Muscle of leg (tissue), 3 donors: ENCODE measurements at regions not wholly inside any gene's neighbourhood (a gene's known extent, or its start where the extent isn't known, plus 50 kb on each side); places are given as distances from the start of the nearest gene placed in this dataset.

Experiments
- DNase-seq: peaks from one replicate; pipeline ENCODE4 v3.0.0; 2013
- H3K27ac ChIP-seq: one replicate; pipeline ENCODE4 v1.5.1; 2013; ENCODE audit warnings: mild to moderate bottlenecking, low read length, control low read depth
- H3K27me3 ChIP-seq: one replicate; pipeline ENCODE4 v1.6.1; 2013; ENCODE audit warnings: low read length; ENCODE audit not compliant: control insufficient read depth, insufficient read depth
- H3K36me3 ChIP-seq: one replicate; pipeline ENCODE4 v1.6.1; 2013; ENCODE audit warnings: low read length; ENCODE audit not compliant: control insufficient read depth, insufficient read depth
- H3K4me1 ChIP-seq: one replicate; pipeline ENCODE4 v1.6.1; 2013; ENCODE audit warnings: low read length; ENCODE audit not compliant: control insufficient read depth, insufficient read depth
- H3K4me3 ChIP-seq: one replicate; pipeline ENCODE4 v1.5.1; 2013; ENCODE audit warnings: low read length, control low read depth
- H3K9me3 ChIP-seq: replicated peaks from 2 replicates; pipeline ENCODE4 v1.6.1; 2013; ENCODE audit warnings: low read depth, low read length; ENCODE audit not compliant: control insufficient read depth
- WGBS: methylation state at CpG from one replicate; pipeline ENCODE4 v1.1.5; 2013; ENCODE audit warnings: missing lambda C conversion rate; ENCODE audit not compliant: insufficient coverage; 5-methylcytosine and 5-hydroxymethylcytosine counted together

DNA sequence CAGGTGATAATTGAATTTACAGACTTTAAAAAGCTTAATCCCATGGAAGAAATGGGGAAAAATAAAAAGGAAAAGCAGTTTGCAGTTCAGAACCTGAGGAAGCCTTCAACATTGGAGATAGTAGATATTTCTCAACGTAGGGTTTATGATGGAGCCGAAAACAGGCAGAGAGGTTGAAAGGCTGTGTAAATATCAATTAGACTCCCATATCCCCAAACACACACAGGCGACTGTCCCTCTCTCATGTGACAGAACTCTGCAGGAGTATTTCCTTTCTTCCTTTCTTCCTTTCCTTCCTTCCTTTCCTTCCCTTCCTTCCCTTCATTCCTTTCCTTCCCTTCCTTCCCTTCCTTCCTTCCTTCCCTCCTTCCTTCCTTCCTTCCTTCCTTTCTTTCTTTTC lies 406.5 kb downstream of the LPIN1 start:
- H3K4me3 ChIP-seq: no peak overlapping the region
- H3K4me1 ChIP-seq: peaks cover 4% of the 10 kb centered on the region
- WGBS: 77% methylated on average over 1 of the region's 3 CpGs
- H3K27me3 ChIP-seq: no peaks in the 10 kb centered on the region
- no peak for DNase-seq
- H3K9me3 ChIP-seq: no peaks in the 10 kb centered on the region
- H3K27ac ChIP-seq: no peak overlapping the region
- H3K36me3 ChIP-seq: no peaks in the 10 kb centered on the region

GRCh38 chr2:12155303-12156051 lies 409.0 kb downstream of the LPIN1 start:
- no peaks in the 10 kb centered on the region for H3K27me3 ChIP-seq
- H3K9me3 ChIP-seq: no peaks in the 10 kb centered on the region
- peak; percentile 93 for DNase-seq

GRCh38 chr2:12156349-12156748 lies 409.9 kb downstream of the LPIN1 start:
- Histone ChIP-seq H3K9me3 (no peaks in the 10 kb centered on the region), H3K36me3 (no peaks in the 10 kb centered on the region), H3K27me3 (no peaks in the 10 kb centered on the region), H3K4me3 (no peak overlapping the region), H3K4me1 (peaks cover 6% of the 10 kb centered on the region), H3K27ac (no peak overlapping the region)
- WGBS: no CpG with 5 or more reads among the region's 4 CpGs
- no peak for DNase-seq

More at GRCh38 chr2:12155303-12156051, 409.0 kb downstream of the LPIN1 start:
- Histone ChIP-seq H3K4me1 (peaks cover 4% of the 10 kb centered on the region), H3K4me3 (no peak overlapping the region), H3K27ac (peak overlapping the region; percentile 49), H3K36me3 (no peaks in the 10 kb centered on the region)
- WGBS: 28% methylated on average over 5 of the region's 6 CpGs

DNA sequence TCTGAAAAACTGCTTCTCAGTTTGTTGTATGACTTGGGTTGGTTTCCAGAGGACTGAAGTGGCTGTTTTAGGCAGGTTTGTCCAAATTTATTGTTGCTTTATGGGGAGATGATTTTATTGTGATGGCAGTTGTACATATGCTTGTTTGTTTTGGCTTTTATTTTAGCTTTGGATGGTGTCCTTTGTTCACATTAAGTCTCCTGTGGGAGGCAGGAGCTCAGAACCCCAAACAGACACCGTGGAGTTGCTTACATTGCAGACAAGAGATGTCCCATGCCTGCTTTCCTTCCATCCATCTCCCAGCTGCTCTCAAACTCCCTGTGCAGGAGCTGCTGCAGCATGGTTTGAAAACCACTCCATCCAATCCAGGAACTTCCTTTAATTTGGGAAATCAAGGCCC lies 414.7 kb downstream of the LPIN1 start:
- H3K4me3 ChIP-seq: no peak overlapping the region
- peak; percentile 82 for DNase-seq
- H3K4me1 ChIP-seq: peaks cover 9% of the 10 kb centered on the region
- no peaks in the 10 kb centered on the region for H3K27me3 ChIP-seq
- WGBS: 14% methylated on average over 1 of the region's 1 CpG
- H3K27ac ChIP-seq: no peak overlapping the region
- no peaks in the 10 kb centered on the region for H3K36me3 ChIP-seq
- H3K9me3 ChIP-seq: no peaks in the 10 kb centered on the region

DNA sequence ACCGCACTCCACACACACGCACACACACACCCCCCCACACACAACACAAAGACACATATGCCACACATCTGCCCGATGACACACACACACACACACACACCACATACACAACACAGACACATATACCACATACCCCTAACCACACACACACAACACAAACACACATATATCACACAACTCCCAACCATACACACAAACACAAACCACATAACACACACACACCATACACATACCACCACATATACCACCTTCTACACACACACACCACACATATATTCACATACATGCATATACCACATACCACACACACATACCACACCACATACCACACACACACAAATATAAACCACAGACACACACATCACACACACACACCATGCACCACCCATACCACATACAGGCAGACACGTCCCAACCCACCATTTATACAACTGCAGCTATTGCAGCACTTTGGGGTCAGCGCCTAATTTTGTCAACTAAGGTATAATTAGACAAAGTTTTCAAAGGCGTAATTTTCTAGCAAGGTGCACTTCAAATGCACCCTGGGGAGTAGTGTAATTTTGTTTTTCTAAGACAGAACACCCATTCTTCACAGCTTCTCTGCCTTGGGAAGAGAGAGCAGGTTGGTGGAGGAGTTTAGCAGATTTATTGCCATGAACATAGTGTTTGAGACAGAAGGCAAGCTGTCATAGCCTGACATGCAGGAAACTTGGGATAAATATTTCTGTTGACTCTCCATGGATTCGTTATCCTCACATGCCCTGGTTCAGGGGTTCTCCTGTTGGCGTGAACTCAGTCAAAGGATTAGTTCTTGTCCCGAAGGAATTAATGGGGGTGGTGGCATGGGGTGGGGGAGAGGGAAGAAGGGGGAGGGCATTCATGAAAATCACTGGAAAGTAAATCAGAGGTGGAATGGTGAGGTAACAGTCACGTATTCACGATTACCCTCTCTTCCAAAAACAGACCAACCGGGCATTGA lies 416.1 kb downstream of the LPIN1 start:
- H3K27me3 ChIP-seq: no peaks in the 10 kb centered on the region
- H3K27ac ChIP-seq: no peak overlapping the region
- H3K4me3 ChIP-seq: no peak overlapping the region
- peaks cover 11% of the 10 kb centered on the region for H3K4me1 ChIP-seq
- H3K9me3 ChIP-seq: no peaks in the 10 kb centered on the region
- DNase-seq: no peak
- WGBS: 89% methylated on average over 3 of the region's 12 CpGs
- no peaks in the 10 kb centered on the region for H3K36me3 ChIP-seq

DNA sequence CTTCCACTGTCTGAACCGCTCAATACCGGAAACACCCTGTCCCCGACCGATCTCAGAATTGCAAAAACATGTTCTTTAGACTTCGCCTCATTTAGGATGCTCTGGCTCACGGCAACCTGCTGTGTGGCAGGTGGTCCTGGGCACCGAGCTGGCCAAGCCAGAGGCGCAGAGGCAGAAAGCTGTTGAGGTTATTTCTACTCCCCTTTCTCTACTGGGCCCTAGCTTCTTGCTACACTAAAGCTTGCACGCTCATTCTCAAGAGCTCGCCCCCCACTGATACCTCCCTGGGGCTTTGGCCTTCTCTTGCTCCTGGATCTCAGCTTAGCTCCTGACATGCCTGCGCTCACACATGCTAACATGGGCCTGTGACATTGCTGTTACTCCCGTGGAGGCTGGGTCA lies 417.4 kb downstream of the LPIN1 start:
- WGBS: 83% methylated on average over 10 of the region's 12 CpGs
- no peaks in the 10 kb centered on the region for H3K9me3 ChIP-seq
- H3K4me3 ChIP-seq: no peak overlapping the region
- H3K36me3 ChIP-seq: no peaks in the 10 kb centered on the region
- no peak overlapping the region for H3K27ac ChIP-seq
- DNase-seq: no peak
- no peaks in the 10 kb centered on the region for H3K27me3 ChIP-seq
- H3K4me1 ChIP-seq: peaks cover 23% of the 10 kb centered on the region

DNA sequence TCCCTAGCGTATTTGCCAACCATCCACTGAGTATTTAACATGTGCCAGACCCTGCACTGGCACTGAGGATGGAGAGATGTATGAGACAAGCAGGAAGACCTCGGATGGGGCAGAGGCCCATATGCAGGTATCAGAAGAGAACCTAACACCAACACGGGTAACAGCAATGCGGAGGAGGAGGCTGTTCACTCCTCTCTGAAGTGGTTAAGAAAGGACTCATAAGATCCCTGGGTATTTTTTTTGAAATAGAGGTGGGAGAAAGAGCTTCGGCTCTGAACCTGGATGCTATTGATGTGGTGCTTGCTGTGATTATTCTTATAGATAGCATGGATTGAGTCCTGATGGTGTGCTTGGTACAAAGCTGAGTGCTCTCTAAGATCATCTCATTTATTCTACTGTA lies 418.3 kb downstream of the LPIN1 start:
- H3K27ac ChIP-seq: no peak overlapping the region
- H3K9me3 ChIP-seq: no peaks in the 10 kb centered on the region
- no peaks in the 10 kb centered on the region for H3K36me3 ChIP-seq
- H3K27me3 ChIP-seq: no peaks in the 10 kb centered on the region
- DNase-seq: no peak
- peaks cover 31% of the 10 kb centered on the region for H3K4me1 ChIP-seq
- no peak overlapping the region for H3K4me3 ChIP-seq
- WGBS: 100% methylated on average over 1 of the region's 5 CpGs

- Histone ChIP-seq H3K27ac (peak overlapping the region; percentile 73), H3K9me3 (no peaks in the 10 kb centered on the region), H3K4me1 (peaks cover 31% of the 10 kb centered on the region), H3K4me3 (no peak overlapping the region), H3K27me3 (no peaks in the 10 kb centered on the region), H3K36me3 (no peaks in the 10 kb centered on the region)
- 78% methylated on average over 9 of the region's 13 CpGs for WGBS
- DNase-seq: no peak
Measured at GRCh38 chr2:12167525-12168317, 421.3 kb downstream of the LPIN1 start.

- H3K36me3 ChIP-seq: no peaks in the 10 kb centered on the region
- H3K4me3 ChIP-seq: no peak overlapping the region
- no peak for DNase-seq
- H3K4me1 ChIP-seq: peaks cover 31% of the 10 kb centered on the region
- peak overlapping the region; percentile 73 for H3K27ac ChIP-seq
- H3K9me3 ChIP-seq: no peaks in the 10 kb centered on the region
- H3K27me3 ChIP-seq: no peaks in the 10 kb centered on the region
- 73% methylated on average over 6 of the region's 6 CpGs for WGBS
Measured at GRCh38 chr2:12168354-12168753, 421.9 kb downstream of the LPIN1 start.
